GM12875 (cell line): ENCODE measurements at regions not wholly inside any gene's neighbourhood (a gene's known extent, or its start where the extent isn't known, plus 50 kb on each side); places are given as distances from the start of the nearest gene placed in this dataset.

Experiments
- H3K4me3 ChIP-seq: one replicate; pipeline ENCODE4 v1.5.1; 2011; ENCODE audit warnings: low read depth, low read length, control low read depth
- CTCF ChIP-seq: IDR thresholded peaks from 2 replicates; pipeline ENCODE4 v1.5.1; 2011; ENCODE audit warnings: low read depth, mild to moderate bottlenecking, control low read depth, inconsistent platforms, low read length, moderate library complexity, borderline replicate concordance; ENCODE audit not compliant: insufficient read depth

DNA sequence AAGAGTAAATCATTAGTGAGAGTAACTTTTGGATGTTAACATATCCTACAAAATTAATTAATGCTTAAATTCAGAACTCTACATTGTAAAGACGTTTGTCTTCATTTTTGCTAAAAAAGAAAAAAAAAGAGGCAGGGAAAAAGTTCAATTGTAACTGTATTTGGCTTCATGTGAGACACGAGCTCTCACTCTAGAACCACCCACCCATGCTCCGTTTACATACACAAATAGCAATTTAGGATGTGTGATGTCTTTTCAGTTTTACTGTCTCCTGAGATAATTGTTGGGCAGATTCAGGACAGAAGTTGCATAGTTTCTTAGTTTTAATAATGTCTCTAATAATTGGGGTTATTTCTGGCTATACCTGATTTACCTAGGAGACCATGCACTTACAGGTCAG, 248.6 kb downstream of the AASDHPPT start:
- TF ChIP-seq CTCF = no peak
- no peak overlapping the region for H3K4me3 ChIP-seq

DNA sequence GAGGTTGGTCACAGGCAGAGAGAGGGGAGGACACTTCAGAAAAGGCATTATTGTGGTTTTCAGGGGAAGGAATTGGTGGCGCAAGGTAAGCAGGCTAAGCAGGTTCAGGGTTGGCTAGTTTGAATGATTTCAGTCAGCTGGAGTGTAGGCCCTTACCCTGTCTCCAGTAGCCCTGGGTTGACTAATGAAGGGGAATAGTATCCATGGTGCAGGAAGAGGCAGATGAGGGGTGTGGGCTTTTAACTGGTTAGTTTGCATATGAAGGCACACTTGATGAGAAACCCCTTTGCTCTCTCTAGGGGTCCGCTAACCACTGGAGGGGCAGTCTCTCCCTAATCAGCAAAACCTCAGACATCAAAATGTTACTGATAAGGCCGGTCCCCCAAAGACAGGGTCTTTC, 249.7 kb downstream of the AASDHPPT start:
- no peak overlapping the region for H3K4me3 ChIP-seq
- TF ChIP-seq CTCF = no peak

DNA sequence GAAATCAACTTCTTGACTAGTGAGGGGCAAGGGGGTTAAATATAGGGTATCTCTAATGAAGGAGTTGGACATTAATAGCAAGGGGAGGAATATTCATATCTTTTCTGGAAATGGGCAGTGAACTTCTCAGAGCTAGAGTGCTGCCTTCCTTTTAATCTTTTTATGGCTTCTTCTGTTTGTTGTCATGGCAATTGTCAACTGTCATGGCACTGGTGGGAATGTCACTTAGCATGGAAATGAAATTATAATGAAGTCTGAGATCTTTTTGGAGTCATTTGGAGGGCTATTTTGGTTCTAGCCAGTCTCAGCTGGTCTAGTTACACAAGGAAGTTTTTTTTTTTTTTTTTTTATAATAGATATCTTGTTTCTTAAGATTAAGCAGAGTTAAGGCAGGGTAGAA, 250.2 kb downstream of the AASDHPPT start:
- TF ChIP-seq CTCF = no peak
- H3K4me3 ChIP-seq = no peak overlapping the region

DNA sequence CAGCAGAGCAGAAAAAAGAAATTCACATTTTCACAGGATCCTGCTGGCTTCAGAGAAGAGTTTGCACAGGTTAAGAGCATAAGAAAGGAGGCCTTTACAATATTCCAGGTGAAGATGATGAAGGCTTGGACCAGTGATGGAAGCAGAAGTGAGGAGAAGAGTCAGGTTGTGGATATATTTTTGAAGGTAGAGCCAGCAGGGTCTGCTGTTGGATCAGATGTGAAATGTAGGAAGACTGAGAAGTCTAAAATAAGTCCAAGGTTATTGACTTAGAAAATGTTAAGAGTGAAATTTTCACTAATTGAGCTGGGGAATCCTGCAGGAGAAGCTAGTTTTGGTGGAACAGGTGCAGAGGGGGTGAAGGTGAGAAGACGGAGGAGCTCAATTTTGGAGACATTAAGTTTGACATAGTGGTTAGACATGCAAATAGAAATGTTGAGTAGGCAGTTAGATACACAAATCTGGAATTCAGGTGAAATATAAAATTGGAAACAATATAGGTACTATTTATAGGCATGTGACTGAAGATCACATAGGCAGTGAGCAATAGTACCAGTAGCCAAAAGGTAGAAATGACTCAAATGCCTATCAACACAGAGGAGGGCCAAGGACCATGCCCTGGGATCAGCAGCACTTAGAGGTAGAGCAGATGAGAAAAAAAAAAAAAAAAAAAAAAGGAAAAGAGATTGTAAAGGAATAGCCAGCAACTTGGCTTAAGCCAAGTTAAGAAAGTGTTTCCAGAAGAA, 252.0 kb downstream of the AASDHPPT start:
- TF ChIP-seq CTCF = no peak
- H3K4me3 ChIP-seq = no peak overlapping the region

GRCh38 chr11:106331176-106331575, 253.7 kb downstream of the AASDHPPT start:
- H3K4me3 ChIP-seq = no peak overlapping the region
- no peak for TF ChIP-seq CTCF

- TF ChIP-seq CTCF = no peak
- no peak overlapping the region for H3K4me3 ChIP-seq
These were observed 256.2 kb downstream of the AASDHPPT start for GRCh38 chr11:106333678-106334077.

GRCh38 chr11:106344394-106344793, 266.9 kb downstream of the AASDHPPT start:
- no peak overlapping the region for H3K4me3 ChIP-seq
- TF ChIP-seq CTCF = no peak
